Heart left ventricle (tissue), 13 donors: ENCODE measurements at regions not wholly inside any gene's neighbourhood (a gene's known extent, or its start where the extent isn't known, plus 50 kb on each side); places are given as distances from the start of the nearest gene placed in this dataset.

Experiments
- CTCF ChIP-seq, 12 donors: fragments of 200-600 bp; sonication (generic) in 4 of 12; IDR thresholded peaks; one replicate each; pipeline versions ENCODE4 v1.5.0 to v1.8.0; 2018 to 2022; ENCODE audit warnings: antibody characterized with exemption in 12 of 12, mild to moderate bottlenecking in 5 of 12
- POLR2A ChIP-seq, 2 donors: fragments of 450-650 bp; IDR thresholded peaks; one replicate each; pipeline ENCODE4 v1.6.1; 2017; ENCODE audit warnings: antibody characterized with exemption in 2 of 2, mild to moderate bottlenecking in 2 of 2, moderate library complexity in 2 of 2
- donor health status: ischemic (EF 13 %, LVEDD 7.1; RV severe dilation, severe dysfunction).
- donor health status: DM: no; HTN: yes; CAD: no.
- donor health status: DM: no; HTN: no; CAD: no.
- donor health status: ischemic (EF 25% LVEDD 6.9; RV normal size, moderate dysfunction).
- donor health status: ischemic (EF 25% LVEDD 5.7; RV mildly dilated, moderate dysfunction).
- donor health status: ischemic (EF 35%, LVEDD 5.7; RV mildly dilated, moderate dysfunction).
- donor health status: nonischemic (EF 11% LVEDD 7.7; RV severe dilation, severe dysfunction).
- donor health status: DM: yes; HTN: yes; CAD: no.
- donor health status: PGD.
- donor health status: ischemic (EF 29% LVEDD 5.4; RV normal size, mild dysfunction).
- donor health status: nonischemic (EF 23%, LVEDD 6.1; RV moderate dilation, normal function).

- TF ChIP-seq CTCF (IDR thresholded peaks at IDR 0.05) (no peak), POLR2A (IDR thresholded peaks at IDR 0.05) (no peak)
Observed at GRCh38 chr2:144598906-144599305, 79.0 kb upstream of the ZEB2 start.
